IMR-90 (cell line): ENCODE measurements at regions not wholly inside any gene's neighbourhood (a gene's known extent, or its start where the extent isn't known, plus 50 kb on each side); places are given as distances from the start of the nearest gene placed in this dataset.

Source experiments
- CEBPB ChIP-seq: IDR thresholded peaks from 2 replicates; pipeline ENCODE4 v1.6.1; 2012; ENCODE audit warnings: low read depth, low read length, improper control_type of control experiment
- CHD1 ChIP-seq: IDR thresholded peaks from 2 replicates; pipeline ENCODE4 v1.6.1; 2012; ENCODE audit warnings: low read depth, low read length, improper control_type of control experiment
- FOS ChIP-seq: fragments of 150-350 bp; IDR thresholded peaks from 2 replicates; pipeline ENCODE4 v1.6.1; 2016; ENCODE audit warnings: low read depth, low read length
- MAZ ChIP-seq: IDR thresholded peaks from 2 replicates; pipeline ENCODE4 v1.6.1; 2012; ENCODE audit warnings: low read depth, mild to moderate bottlenecking, low read length, improper control_type of control experiment, moderate library complexity, borderline replicate concordance
- MXI1 ChIP-seq: IDR thresholded peaks from 2 replicates; pipeline ENCODE4 v1.6.1; 2012; ENCODE audit warnings: low read depth, mild to moderate bottlenecking, low read length, moderate library complexity, borderline replicate concordance
- NFE2L2 ChIP-seq: fragments of 150-350 bp; IDR thresholded peaks from 2 replicates; pipeline ENCODE4 v1.6.1; 2016; ENCODE audit warnings: low read depth, mild to moderate bottlenecking, low read length
- POLR2A ChIP-seq: IDR thresholded peaks from 2 replicates; pipeline ENCODE4 v1.6.1; 2012; ENCODE audit warnings: mild to moderate bottlenecking, low read depth, low read length
- RCOR1 ChIP-seq: IDR thresholded peaks from 2 replicates; pipeline ENCODE4 v1.6.1; 2012; ENCODE audit warnings: mild to moderate bottlenecking, low read length, improper control_type of control experiment; ENCODE audit not compliant: insufficient replicate concordance
- RFX5 ChIP-seq: IDR thresholded peaks from 2 replicates; pipeline ENCODE4 v1.8.0; 2012; ENCODE audit warnings: low read depth, mild to moderate bottlenecking, low read length, moderate library complexity
- TF ChIP-seq, protein P1 (sequence below): conservative IDR thresholded peaks from 2 replicates; pipeline ENCODE4 v1.5.1; 2012; ENCODE audit warnings: mild to moderate bottlenecking, low read depth, low read length, improper control_type of control experiment
- TF ChIP-seq, protein P2 (sequence below): fragments of 150-350 bp; IDR thresholded peaks from 2 replicates; pipeline ENCODE4 v1.6.1; 2017; ENCODE audit warnings: mild to moderate bottlenecking, antibody characterized with exemption, low read length, low read depth
- TF ChIP-seq, protein P3 (sequence below): fragments of 150-350 bp; IDR thresholded peaks from 2 replicates; pipeline ENCODE4 v1.6.1; 2016; ENCODE audit warnings: low read depth, mild to moderate bottlenecking, low read length, moderate library complexity, borderline replicate concordance

DNA sequence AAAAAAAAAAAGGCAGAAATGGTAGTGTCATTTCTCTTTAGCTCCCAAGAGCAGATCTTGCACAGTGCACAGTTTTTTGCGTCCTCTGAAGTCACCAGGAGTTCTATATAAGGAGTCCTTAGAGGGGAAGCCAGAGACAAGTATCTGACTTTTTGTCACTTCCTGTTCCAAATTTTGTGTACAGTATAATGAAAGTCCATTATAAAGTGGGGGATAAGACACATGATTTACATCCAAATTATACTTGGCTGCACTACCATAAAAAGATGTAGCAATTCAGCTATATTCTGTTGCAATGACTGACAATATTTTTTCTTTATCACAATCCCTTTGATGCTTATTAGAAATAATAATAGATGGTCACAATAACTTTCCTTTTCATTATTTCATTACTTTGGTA lies 1276.9 kb upstream of the ADGRL2 start:
- TF ChIP-seq, protein P1, sequence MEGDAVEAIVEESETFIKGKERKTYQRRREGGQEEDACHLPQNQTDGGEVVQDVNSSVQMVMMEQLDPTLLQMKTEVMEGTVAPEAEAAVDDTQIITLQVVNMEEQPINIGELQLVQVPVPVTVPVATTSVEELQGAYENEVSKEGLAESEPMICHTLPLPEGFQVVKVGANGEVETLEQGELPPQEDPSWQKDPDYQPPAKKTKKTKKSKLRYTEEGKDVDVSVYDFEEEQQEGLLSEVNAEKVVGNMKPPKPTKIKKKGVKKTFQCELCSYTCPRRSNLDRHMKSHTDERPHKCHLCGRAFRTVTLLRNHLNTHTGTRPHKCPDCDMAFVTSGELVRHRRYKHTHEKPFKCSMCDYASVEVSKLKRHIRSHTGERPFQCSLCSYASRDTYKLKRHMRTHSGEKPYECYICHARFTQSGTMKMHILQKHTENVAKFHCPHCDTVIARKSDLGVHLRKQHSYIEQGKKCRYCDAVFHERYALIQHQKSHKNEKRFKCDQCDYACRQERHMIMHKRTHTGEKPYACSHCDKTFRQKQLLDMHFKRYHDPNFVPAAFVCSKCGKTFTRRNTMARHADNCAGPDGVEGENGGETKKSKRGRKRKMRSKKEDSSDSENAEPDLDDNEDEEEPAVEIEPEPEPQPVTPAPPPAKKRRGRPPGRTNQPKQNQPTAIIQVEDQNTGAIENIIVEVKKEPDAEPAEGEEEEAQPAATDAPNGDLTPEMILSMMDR: no peak
- TF ChIP-seq CEBPB (no peak), RCOR1 (no peak), POLR2A (no peak), FOS (no peak), MXI1 (no peak), RFX5 (no peak), NFE2L2 (no peak), CHD1 (no peak), MAZ (no peak)
- TF ChIP-seq, protein P2, sequence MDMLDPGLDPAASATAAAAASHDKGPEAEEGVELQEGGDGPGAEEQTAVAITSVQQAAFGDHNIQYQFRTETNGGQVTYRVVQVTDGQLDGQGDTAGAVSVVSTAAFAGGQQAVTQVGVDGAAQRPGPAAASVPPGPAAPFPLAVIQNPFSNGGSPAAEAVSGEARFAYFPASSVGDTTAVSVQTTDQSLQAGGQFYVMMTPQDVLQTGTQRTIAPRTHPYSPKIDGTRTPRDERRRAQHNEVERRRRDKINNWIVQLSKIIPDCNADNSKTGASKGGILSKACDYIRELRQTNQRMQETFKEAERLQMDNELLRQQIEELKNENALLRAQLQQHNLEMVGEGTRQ: no peak
- TF ChIP-seq, protein P3, sequence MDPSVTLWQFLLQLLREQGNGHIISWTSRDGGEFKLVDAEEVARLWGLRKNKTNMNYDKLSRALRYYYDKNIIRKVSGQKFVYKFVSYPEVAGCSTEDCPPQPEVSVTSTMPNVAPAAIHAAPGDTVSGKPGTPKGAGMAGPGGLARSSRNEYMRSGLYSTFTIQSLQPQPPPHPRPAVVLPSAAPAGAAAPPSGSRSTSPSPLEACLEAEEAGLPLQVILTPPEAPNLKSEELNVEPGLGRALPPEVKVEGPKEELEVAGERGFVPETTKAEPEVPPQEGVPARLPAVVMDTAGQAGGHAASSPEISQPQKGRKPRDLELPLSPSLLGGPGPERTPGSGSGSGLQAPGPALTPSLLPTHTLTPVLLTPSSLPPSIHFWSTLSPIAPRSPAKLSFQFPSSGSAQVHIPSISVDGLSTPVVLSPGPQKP: no peak
